Mammary epithelial cell (primary cell): ENCODE measurements at regions not wholly inside any gene's neighbourhood (a gene's known extent, or its start where the extent isn't known, plus 50 kb on each side); places are given as distances from the start of the nearest gene placed in this dataset.

Experiments used
- CTCF ChIP-seq, 2 donors: IDR thresholded peaks in 1 of 2; conservative IDR thresholded peaks in 1 of 2; 2 replicates each; pipeline ENCODE4 v1.5.1; 2011 to 2012; ENCODE audit warnings: inconsistent platforms in 2 of 2, low read length in 2 of 2, mild to moderate bottlenecking in 2 of 2, control low read depth in 1 of 2, low read depth in 1 of 2; ENCODE audit not compliant: insufficient read depth in 1 of 2; ENCODE audit errors: extremely low read depth in 1 of 2
- EZH2 ChIP-seq: IDR thresholded peaks from 2 replicates; pipeline ENCODE4 v1.6.1; 2012; ENCODE audit warnings: low read length, inconsistent platforms, borderline replicate concordance

- TF ChIP-seq CTCF (conservative IDR thresholded peaks at IDR 0.05 in 1 of 2, IDR thresholded peaks at IDR 0.05 in 1 of 2; ENCODE audit: extremely low read depth in 1 of 2, insufficient read depth in 1 of 2, low read depth in 1 of 2, low read length in 2 of 2) (no peak), EZH2 (no peak)
Measured at GRCh38 chr1:221138516-221138915, 259.3 kb downstream of the HLX start.
